ENCODE measurements at regions not wholly inside any gene's neighbourhood (a gene's known extent, or its start where the extent isn't known, plus 50 kb on each side); places are given as distances from the start of the nearest gene placed in this dataset.

- H3K4me2 ChIP-seq (ENCODE audit: insufficient read depth in 1 of 2, low read depth in 2 of 2, low read length in 2 of 2), result no peak overlapping the region
- H3K4me3 ChIP-seq (ENCODE audit: extremely low read depth in 1 of 4, insufficient read depth in 2 of 4, low read depth in 3 of 4, low read length in 4 of 4), result no peak overlapping the region
- no peak overlapping the region for H3K4ac ChIP-seq (replicated peaks; ENCODE audit: insufficient read length, low read depth, low read length)
- ChIA-PET POLR2A (ENCODE audit: partially characterized antibody) (no interaction called here), CTCF (ENCODE audit: partially characterized antibody) (interaction anchor here (0.5 to 1.2 kb wide), 5 partner anchors 9 to 228 kb away, joined by 3 to 4 read pairs (median 3); no protein-coding TSS in a partner anchor)
- TF ChIP-seq JUN (IDR thresholded peaks at IDR 0.05; ENCODE audit: low read depth, low read length) (no peak), KDM1A (IDR thresholded peaks at IDR 0.05; ENCODE audit: borderline replicate concordance, low read length) (no peak), RFX5 (IDR thresholded peaks at IDR 0.05; ENCODE audit: borderline replicate concordance, low read depth, low read length) (no peak), ATF2 (IDR thresholded peaks at IDR 0.05; ENCODE audit: low read length) (no peak), CTCF (IDR thresholded peaks at IDR 0.05; ENCODE audit: control extremely low read depth in 1 of 3, insufficient read depth in 1 of 3, low read depth in 1 of 3, low read length in 3 of 3) (no peak), BRCA1 (IDR thresholded peaks at IDR 0.05; ENCODE audit: low read depth, low read length) (no peak), SIN3A (conservative IDR thresholded peaks at IDR 0.05 in 1 of 2, IDR thresholded peaks at IDR 0.05 in 1 of 2; ENCODE audit: low read depth in 1 of 2, low read length in 2 of 2) (no peak), TEAD4 (IDR thresholded peaks at IDR 0.05; ENCODE audit: low read depth, low read length) (no peak), YY1 (IDR thresholded peaks at IDR 0.05; ENCODE audit: low read depth, low read length) (no peak)
- H3K9ac ChIP-seq (replicated peaks in 1 of 4; ENCODE audit: extremely low read depth in 1 of 4, low read depth in 3 of 4, low read length in 3 of 4), result peak overlapping the region in 1 of 4 experiments; percentile 43; a peak in 1 of 7 replicates
- no peaks in the 10 kb centered on the region for H3K36me3 ChIP-seq (ENCODE audit: control insufficient read depth in 2 of 4, insufficient read depth in 4 of 4, low read length in 3 of 4)
- H3K27ac ChIP-seq (ENCODE audit: low read depth, low read length), result no peak overlapping the region
- H3K4me1 ChIP-seq (replicated peaks in 1 of 4; ENCODE audit: control insufficient read depth in 3 of 4, insufficient read depth in 4 of 4, low read length in 3 of 4), result peaks cover 0 to 10% (median 8%) of the 10 kb centered on the region in 4 experiments; a peak in 4 of 7 replicates
- peak; percentile 52 for FAIRE-seq
- H2BK15ac ChIP-seq (ENCODE audit: low read length), result no peak overlapping the region
- no peaks in the 10 kb centered on the region for H3K23me2 ChIP-seq (ENCODE audit: low read depth, low read length)
- H3K14ac ChIP-seq (ENCODE audit: insufficient read length), result no peak overlapping the region
- H2BK12ac ChIP-seq (ENCODE audit: low read depth, low read length), result no peak overlapping the region
- H4K8ac ChIP-seq (ENCODE audit: extremely low read depth, insufficient read depth, low read length), result no peak overlapping the region
- H3K79me2 ChIP-seq (ENCODE audit: control insufficient read depth in 1 of 2, insufficient read depth in 2 of 2, low read length in 2 of 2), result no peaks in the 10 kb centered on the region
- H3K27me3 ChIP-seq (replicated peaks in 1 of 4; ENCODE audit: control insufficient read depth in 3 of 4, extremely low read depth in 1 of 4, insufficient read depth in 3 of 4, low read length in 3 of 4), result no peaks in the 10 kb centered on the region
- 75% methylated on average over 4 of the region's 4 CpGs; no CpG with 5 or more reads in 1 of the 2 experiments for WGBS, 2 experiments (ENCODE audit: extremely low coverage in 1 of 2, insufficient coverage in 1 of 2, insufficient read length in 1 of 2, insufficient replicate concordance in 2 of 2, low coverage in 1 of 2, low lambda C conversion rate in 2 of 2, missing lambda C conversion rate in 1 of 2)
- H4K5ac ChIP-seq (ENCODE audit: insufficient read length, low read depth, low read length), result no peak overlapping the region
- no peak overlapping the region for H2BK120ac ChIP-seq (replicated peaks; ENCODE audit: low read depth, low read length)
- no peak overlapping the region for H3K56ac ChIP-seq (replicated peaks; ENCODE audit: insufficient read length, low read depth, low read length)
- H3K79me1 ChIP-seq (ENCODE audit: low read depth, low read length), result no peaks in the 10 kb centered on the region
- H2BK5ac ChIP-seq (ENCODE audit: low read depth, low read length), result no peak overlapping the region
- no peak overlapping the region for H2AK5ac ChIP-seq (ENCODE audit: low read depth, low read length)
- no peak overlapping the region for H3K18ac ChIP-seq (ENCODE audit: extremely low read depth, low read length)
- H4K20me1 ChIP-seq (replicated peaks in 1 of 2; ENCODE audit: control insufficient read depth in 1 of 2, insufficient read depth in 2 of 2, low read length in 2 of 2), result no peaks in the 10 kb centered on the region
- H2BK20ac ChIP-seq (ENCODE audit: low read length), result no peak overlapping the region
- no peaks in the 10 kb centered on the region for H3K9me3 ChIP-seq (ENCODE audit: insufficient read depth in 2 of 2, low read depth in 1 of 2, low read length in 1 of 2)
- H4K91ac ChIP-seq (replicated peaks; ENCODE audit: insufficient read length, low read length), result no peak overlapping the region
- no peak overlapping the region for H2AFZ ChIP-seq (ENCODE audit: low read length)
- no peak for DNase-seq (ENCODE audit: low read depth in 1 of 2, low spot score in 2 of 2)
- H3K23ac ChIP-seq (ENCODE audit: insufficient read length), result no peak overlapping the region
Observed at GRCh38 chr5:51185850-51186329, 197.4 kb upstream of the ISL1 start.

Data from H1 (cell line).